Peyer's patch (tissue), 4 donors: ENCODE measurements at regions not wholly inside any gene's neighbourhood (a gene's known extent, or its start where the extent isn't known, plus 50 kb on each side); places are given as distances from the start of the nearest gene placed in this dataset.

ENCODE experiments used
- POLR2A ChIP-seq, 2 donors: fragments of 450-650 bp; IDR thresholded peaks; one replicate each; pipeline ENCODE4 v1.5.1; 2017; ENCODE audit warnings: antibody characterized with exemption in 2 of 2, mild to moderate bottlenecking in 2 of 2, moderate library complexity in 2 of 2
- TF ChIP-seq, protein P1 (sequence below), 6 experiments: fragments of 450-650 bp in 4 of 6; fragments of 200-600 bp in 2 of 6; sonication (generic) in 1 of 6; IDR thresholded peaks; one replicate each; pipeline ENCODE4 v1.5.1; 2017 to 2019; ENCODE audit warnings: antibody characterized with exemption in 6 of 6, mild to moderate bottlenecking in 3 of 6, moderate library complexity in 1 of 6

DNA sequence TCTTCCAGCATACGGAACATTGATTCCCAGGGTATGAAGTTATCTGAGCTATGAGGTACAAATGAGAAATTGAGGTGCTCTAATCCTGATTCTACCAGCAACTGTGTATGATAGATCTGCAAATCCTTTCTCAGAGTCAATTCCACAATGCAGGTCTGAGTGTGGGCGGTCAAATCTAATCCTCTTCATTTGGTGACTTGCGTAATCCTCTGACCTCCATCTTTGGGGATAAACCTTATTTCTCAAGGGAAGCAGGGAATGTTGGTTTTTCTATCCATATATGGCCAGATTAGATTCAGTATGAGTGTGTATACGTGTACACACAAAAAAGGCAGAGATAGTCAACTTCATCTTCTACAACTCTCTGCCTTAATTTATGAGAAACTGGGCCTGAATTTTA lies 348.4 kb upstream of the IL12A start:
- TF ChIP-seq, protein P1, sequence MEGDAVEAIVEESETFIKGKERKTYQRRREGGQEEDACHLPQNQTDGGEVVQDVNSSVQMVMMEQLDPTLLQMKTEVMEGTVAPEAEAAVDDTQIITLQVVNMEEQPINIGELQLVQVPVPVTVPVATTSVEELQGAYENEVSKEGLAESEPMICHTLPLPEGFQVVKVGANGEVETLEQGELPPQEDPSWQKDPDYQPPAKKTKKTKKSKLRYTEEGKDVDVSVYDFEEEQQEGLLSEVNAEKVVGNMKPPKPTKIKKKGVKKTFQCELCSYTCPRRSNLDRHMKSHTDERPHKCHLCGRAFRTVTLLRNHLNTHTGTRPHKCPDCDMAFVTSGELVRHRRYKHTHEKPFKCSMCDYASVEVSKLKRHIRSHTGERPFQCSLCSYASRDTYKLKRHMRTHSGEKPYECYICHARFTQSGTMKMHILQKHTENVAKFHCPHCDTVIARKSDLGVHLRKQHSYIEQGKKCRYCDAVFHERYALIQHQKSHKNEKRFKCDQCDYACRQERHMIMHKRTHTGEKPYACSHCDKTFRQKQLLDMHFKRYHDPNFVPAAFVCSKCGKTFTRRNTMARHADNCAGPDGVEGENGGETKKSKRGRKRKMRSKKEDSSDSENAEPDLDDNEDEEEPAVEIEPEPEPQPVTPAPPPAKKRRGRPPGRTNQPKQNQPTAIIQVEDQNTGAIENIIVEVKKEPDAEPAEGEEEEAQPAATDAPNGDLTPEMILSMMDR (IDR thresholded peaks at IDR 0.05) = no peak
- no peak for TF ChIP-seq POLR2A (IDR thresholded peaks at IDR 0.05)
